ENCODE measurements at regions not wholly inside any gene's neighbourhood (a gene's known extent, or its start where the extent isn't known, plus 50 kb on each side); places are given as distances from the start of the nearest gene placed in this dataset.

DNA sequence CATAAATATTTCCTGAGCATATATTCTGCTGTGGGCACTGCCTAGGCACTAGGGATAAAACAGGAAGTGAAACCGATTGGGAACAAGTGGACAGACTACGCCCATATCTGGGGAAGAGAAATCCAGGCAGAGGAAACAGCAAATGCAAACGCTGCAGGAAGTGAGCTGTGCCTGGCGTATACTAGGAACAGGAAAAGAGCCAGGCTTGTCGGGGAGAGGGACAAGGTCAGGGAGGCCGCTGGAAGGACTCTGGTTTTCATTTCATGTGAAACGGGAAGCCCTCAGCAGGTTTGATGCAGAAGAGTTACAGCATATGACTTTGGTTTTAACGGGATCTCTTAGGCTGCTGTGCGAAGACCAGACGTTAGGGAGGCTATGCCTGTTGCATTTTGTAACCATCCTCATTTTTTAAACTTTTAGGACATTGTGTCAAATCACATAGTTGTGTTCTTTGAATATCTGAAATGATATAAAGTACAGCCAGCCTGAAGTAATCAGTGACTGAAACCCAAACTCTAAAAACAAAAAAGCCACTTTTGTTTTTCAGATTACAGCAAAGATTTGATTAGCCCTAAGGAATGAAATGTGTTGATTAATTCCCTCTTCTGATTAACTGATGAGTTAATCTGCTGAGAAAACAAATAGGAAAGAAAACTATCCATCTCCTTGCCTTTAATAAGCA lies 110.2 kb upstream of the PIEZO2 start:
- Mint-ChIP-seq H3K4me1 (ENCODE audit: insufficient read depth, unreplicated experiment) (no peaks in the 10 kb centered on the region), H3K4me3 (ENCODE audit: unreplicated experiment) (no peak overlapping the region), H3K36me3 (ENCODE audit: insufficient read depth, unreplicated experiment) (no peaks in the 10 kb centered on the region), H3K27me3 (ENCODE audit: insufficient read depth, unreplicated experiment) (no peaks in the 10 kb centered on the region), H3K27ac (ENCODE audit: low read depth, unreplicated experiment) (no peak overlapping the region), H3K9me3 (ENCODE audit: unreplicated experiment) (no peaks in the 10 kb centered on the region)
- POLR2A ChIA-PET = no interaction called here
- no peak for DNase-seq (ENCODE audit: unreplicated experiment)
- CTCF ChIA-PET = no interaction called here
- TF ChIP-seq CTCF (IDR thresholded peaks at IDR 0.05; ENCODE audit: unreplicated experiment) = no peak
- intact Hi-C loops (cut with micrococcal nuclease) = no loop called here
- no TSS peak for BruUV-seq (replicated peaks)

DNA sequence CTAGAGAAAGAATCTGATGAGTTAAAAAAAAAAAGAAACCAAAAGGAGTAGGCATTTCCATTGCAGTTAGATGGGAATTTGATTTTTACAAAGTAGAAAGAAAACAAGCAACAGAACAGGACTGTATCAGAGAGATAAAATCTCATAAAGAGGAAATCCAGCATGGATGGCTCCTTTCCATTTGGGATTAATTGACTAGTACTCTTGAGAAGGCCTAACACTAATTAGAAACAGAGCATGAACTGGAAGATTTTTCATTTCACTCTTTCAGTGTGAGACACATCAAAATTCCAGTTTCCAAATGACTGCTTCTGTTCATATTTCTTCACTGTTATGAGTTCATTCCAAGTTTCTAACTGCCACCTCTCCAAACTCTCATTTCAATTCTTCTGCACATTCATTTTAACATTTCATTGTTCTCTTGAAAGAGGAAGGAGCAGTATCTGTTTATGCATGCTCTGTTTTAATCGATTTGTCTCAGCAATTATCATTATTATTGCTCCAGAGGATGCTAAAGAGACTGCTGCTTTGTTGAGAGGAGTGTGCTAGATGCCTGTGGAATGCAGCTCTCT lies 108.8 kb upstream of the PIEZO2 start:
- H3K27me3 Mint-ChIP-seq (ENCODE audit: insufficient read depth, unreplicated experiment) = no peaks in the 10 kb centered on the region
- CTCF ChIA-PET = interaction anchor here (0.6 kb wide), 1 partner anchor 1978 kb away, joined by 9 read pairs; no protein-coding TSS in a partner anchor

GRCh38 chr18:11256251-11256650 lies 106.9 kb upstream of the PIEZO2 start:
- no TSS peak for BruUV-seq (replicated peaks)
- no peak overlapping the region for H3K4me3 Mint-ChIP-seq (ENCODE audit: unreplicated experiment)
- H3K27me3 Mint-ChIP-seq (ENCODE audit: insufficient read depth, unreplicated experiment) = no peaks in the 10 kb centered on the region
- H3K4me1 Mint-ChIP-seq (ENCODE audit: insufficient read depth, unreplicated experiment) = peaks cover 13% of the 10 kb centered on the region
- H3K36me3 Mint-ChIP-seq (ENCODE audit: insufficient read depth, unreplicated experiment) = no peaks in the 10 kb centered on the region
- TF ChIP-seq CTCF (IDR thresholded peaks at IDR 0.05; ENCODE audit: unreplicated experiment) = no peak
- H3K27ac Mint-ChIP-seq (ENCODE audit: low read depth, unreplicated experiment) = no peak overlapping the region
- ChIA-PET CTCF (interaction anchor here (0.6 kb wide), 1 partner anchor 255 kb away, joined by 3 read pairs; no protein-coding TSS in a partner anchor), POLR2A (no interaction called here)
- DNase-seq (ENCODE audit: unreplicated experiment) = no peak
- H3K9me3 Mint-ChIP-seq (ENCODE audit: unreplicated experiment) = no peaks in the 10 kb centered on the region
- intact Hi-C loops (cut with micrococcal nuclease) = no loop called here

More for the DNA sequence above, 108.8 kb upstream of the PIEZO2 start:
- no peak for DNase-seq (ENCODE audit: unreplicated experiment)
- TF ChIP-seq CTCF (IDR thresholded peaks at IDR 0.05; ENCODE audit: unreplicated experiment) = no peak
- no TSS peak for BruUV-seq (replicated peaks)
- POLR2A ChIA-PET = no interaction called here
- H3K4me3 Mint-ChIP-seq (ENCODE audit: unreplicated experiment) = no peak overlapping the region
- H3K36me3 Mint-ChIP-seq (ENCODE audit: insufficient read depth, unreplicated experiment) = no peaks in the 10 kb centered on the region
- no peaks in the 10 kb centered on the region for H3K4me1 Mint-ChIP-seq (ENCODE audit: insufficient read depth, unreplicated experiment)
- no peaks in the 10 kb centered on the region for H3K9me3 Mint-ChIP-seq (ENCODE audit: unreplicated experiment)
- no peak overlapping the region for H3K27ac Mint-ChIP-seq (ENCODE audit: low read depth, unreplicated experiment)
- intact Hi-C loops (cut with micrococcal nuclease) = no loop called here

- peak; percentile 13 for DNase-seq (ENCODE audit: unreplicated experiment)
- no peak for TF ChIP-seq CTCF (IDR thresholded peaks at IDR 0.05; ENCODE audit: unreplicated experiment)
- Mint-ChIP-seq H3K4me3 (ENCODE audit: unreplicated experiment) (no peak overlapping the region), H3K4me1 (ENCODE audit: insufficient read depth, unreplicated experiment) (peaks cover 14% of the 10 kb centered on the region), H3K27me3 (ENCODE audit: insufficient read depth, unreplicated experiment) (no peaks in the 10 kb centered on the region), H3K27ac (ENCODE audit: low read depth, unreplicated experiment) (peak overlapping the region; percentile 8), H3K36me3 (ENCODE audit: insufficient read depth, unreplicated experiment) (no peaks in the 10 kb centered on the region), H3K9me3 (ENCODE audit: unreplicated experiment) (no peaks in the 10 kb centered on the region)
- intact Hi-C loops (cut with micrococcal nuclease) = no loop called here
- ChIA-PET CTCF (no interaction called here), POLR2A (interaction anchor here (0.6 kb wide), 1 partner anchor 1072 kb away, joined by 3 read pairs; no protein-coding TSS in a partner anchor)
- BruUV-seq (replicated peaks) = no TSS peak
Measured at GRCh38 chr18:11251891-11252270, 102.5 kb upstream of the PIEZO2 start.

All from MCF 10A (cell line).